Osteocyte (in vitro differentiated cells): ENCODE measurements at regions not wholly inside any gene's neighbourhood (a gene's known extent, or its start where the extent isn't known, plus 50 kb on each side); places are given as distances from the start of the nearest gene placed in this dataset.

ENCODE experiments used
- DNase-seq: peaks from one replicate; pipeline ENCODE4 v3.0.0; 2021; ENCODE audit warnings: mixed read lengths; ENCODE audit not compliant: unreplicated experiment; ENCODE audit errors: extremely low spot score
- H3K27ac Mint-ChIP-seq: one replicate; pipeline ENCODE4 v1.8.0; 2021; ENCODE audit warnings: mild to moderate bottlenecking, mixed read lengths; ENCODE audit not compliant: unreplicated experiment
- H3K27me3 Mint-ChIP-seq: one replicate; pipeline ENCODE4 v1.8.0; 2021; ENCODE audit warnings: mixed read lengths; ENCODE audit not compliant: unreplicated experiment
- H3K36me3 Mint-ChIP-seq: one replicate; pipeline ENCODE4 v1.8.0; 2021; ENCODE audit warnings: mixed read lengths; ENCODE audit not compliant: unreplicated experiment
- H3K4me1 Mint-ChIP-seq: one replicate; pipeline ENCODE4 v1.8.0; 2021; ENCODE audit warnings: mixed read lengths; ENCODE audit not compliant: unreplicated experiment
- H3K4me3 Mint-ChIP-seq: one replicate; pipeline ENCODE4 v1.8.0; 2021; ENCODE audit warnings: mild to moderate bottlenecking, moderate library complexity, mixed read lengths; ENCODE audit not compliant: unreplicated experiment
- H3K9me3 Mint-ChIP-seq: one replicate; pipeline ENCODE4 v1.8.0; 2021; ENCODE audit warnings: mixed read lengths; ENCODE audit not compliant: unreplicated experiment
- TF ChIP-seq, protein P1 (sequence below): fragments of 200-600 bp; sonication (generic); IDR thresholded peaks from 2 replicates; pipeline ENCODE4 v1.5.0; 2021; ENCODE audit warnings: antibody characterized with exemption, mild to moderate bottlenecking, moderate library complexity

GRCh38 chr6:51019806-51020205 lies 201.1 kb downstream of the TFAP2B start:
- Mint-ChIP-seq H3K27me3 (no peaks in the 10 kb centered on the region), H3K36me3 (no peaks in the 10 kb centered on the region), H3K4me1 (peaks cover 22% of the 10 kb centered on the region), H3K27ac (no peak overlapping the region), H3K9me3 (no peaks in the 10 kb centered on the region), H3K4me3 (no peak overlapping the region)
- DNase-seq, result no peak
- TF ChIP-seq, protein P1, sequence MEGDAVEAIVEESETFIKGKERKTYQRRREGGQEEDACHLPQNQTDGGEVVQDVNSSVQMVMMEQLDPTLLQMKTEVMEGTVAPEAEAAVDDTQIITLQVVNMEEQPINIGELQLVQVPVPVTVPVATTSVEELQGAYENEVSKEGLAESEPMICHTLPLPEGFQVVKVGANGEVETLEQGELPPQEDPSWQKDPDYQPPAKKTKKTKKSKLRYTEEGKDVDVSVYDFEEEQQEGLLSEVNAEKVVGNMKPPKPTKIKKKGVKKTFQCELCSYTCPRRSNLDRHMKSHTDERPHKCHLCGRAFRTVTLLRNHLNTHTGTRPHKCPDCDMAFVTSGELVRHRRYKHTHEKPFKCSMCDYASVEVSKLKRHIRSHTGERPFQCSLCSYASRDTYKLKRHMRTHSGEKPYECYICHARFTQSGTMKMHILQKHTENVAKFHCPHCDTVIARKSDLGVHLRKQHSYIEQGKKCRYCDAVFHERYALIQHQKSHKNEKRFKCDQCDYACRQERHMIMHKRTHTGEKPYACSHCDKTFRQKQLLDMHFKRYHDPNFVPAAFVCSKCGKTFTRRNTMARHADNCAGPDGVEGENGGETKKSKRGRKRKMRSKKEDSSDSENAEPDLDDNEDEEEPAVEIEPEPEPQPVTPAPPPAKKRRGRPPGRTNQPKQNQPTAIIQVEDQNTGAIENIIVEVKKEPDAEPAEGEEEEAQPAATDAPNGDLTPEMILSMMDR, result no peak

- peaks cover 28% of the 10 kb centered on the region for H3K4me1 Mint-ChIP-seq
- H3K27ac Mint-ChIP-seq, result peak overlapping the region; percentile 68
- H3K9me3 Mint-ChIP-seq, result peaks cover under 1% of the 10 kb centered on the region
- no peaks in the 10 kb centered on the region for H3K27me3 Mint-ChIP-seq
- TF ChIP-seq, protein P1, result no peak
- H3K36me3 Mint-ChIP-seq, result no peaks in the 10 kb centered on the region
- no peak for DNase-seq
- H3K4me3 Mint-ChIP-seq, result no peak overlapping the region
Measured at GRCh38 chr6:51021171-51021570, 202.5 kb downstream of the TFAP2B start.

DNA sequence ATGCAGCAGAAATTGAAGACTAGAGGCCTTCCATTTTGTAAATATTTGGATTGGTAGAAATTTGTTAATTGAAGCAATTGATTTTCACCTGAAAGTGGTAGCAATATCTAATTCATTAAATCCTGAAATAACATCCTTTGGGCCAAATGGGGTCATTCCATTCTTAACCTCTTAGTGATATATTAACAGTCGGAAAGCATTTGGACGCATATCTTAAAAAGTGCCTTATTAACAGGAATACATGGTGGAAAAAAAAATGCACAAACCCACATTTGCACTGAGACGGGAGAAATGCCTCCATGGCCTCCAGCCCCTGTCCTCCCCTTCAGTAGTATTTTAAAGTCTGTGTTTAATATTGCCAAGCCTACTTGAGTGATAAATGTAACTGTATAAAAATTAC lies 205.5 kb downstream of the TFAP2B start:
- no peaks in the 10 kb centered on the region for H3K36me3 Mint-ChIP-seq
- no peak overlapping the region for H3K4me3 Mint-ChIP-seq
- H3K4me1 Mint-ChIP-seq, result peaks cover 51% of the 10 kb centered on the region
- H3K27ac Mint-ChIP-seq, result no peak overlapping the region
- H3K27me3 Mint-ChIP-seq, result no peaks in the 10 kb centered on the region
- no peak for DNase-seq
- TF ChIP-seq, protein P1, result no peak
- H3K9me3 Mint-ChIP-seq, result peaks cover 4% of the 10 kb centered on the region

GRCh38 chr6:51025082-51025777 lies 206.6 kb downstream of the TFAP2B start:
- H3K27me3 Mint-ChIP-seq, result no peaks in the 10 kb centered on the region
- H3K9me3 Mint-ChIP-seq, result peaks cover 7% of the 10 kb centered on the region
- no peak for DNase-seq

DNA sequence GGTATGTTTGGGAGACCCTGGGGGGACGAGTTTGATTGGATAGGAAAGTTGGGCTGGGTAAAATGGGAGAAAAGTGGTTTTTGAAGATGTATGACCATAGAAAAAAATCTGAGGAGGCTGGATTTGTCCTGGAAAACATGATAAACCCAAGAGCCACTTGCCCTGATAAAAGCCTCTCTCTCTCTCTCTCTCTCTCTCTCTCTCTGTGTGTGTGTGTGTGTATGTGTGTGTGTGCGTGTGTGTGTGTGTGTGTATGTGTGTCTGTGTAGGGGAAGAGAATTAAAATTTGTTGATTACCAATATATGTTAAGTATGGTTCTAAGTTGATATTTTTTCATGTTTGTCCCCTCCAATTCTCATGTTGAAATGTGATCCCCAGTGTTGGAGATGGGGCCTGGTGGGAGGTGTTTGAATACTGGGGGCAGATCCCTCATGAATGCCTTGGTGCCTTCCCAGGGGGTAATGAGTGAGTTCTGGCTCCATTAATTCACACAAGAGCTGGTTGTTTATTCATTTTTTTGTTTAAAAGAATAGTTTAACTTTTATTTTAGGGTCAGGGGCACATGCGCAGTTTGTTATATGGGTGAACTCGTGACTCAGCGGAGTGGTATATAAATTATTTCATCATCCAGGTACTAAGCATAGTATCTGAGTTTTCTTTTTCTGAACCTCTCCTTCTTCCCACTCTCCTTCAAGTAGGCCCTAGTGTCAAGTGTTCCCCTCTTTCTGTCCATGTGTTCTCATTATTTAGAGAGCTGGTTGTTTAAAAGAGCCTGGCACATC lies 208.8 kb downstream of the TFAP2B start:
- no peaks in the 10 kb centered on the region for H3K27me3 Mint-ChIP-seq
- H3K4me3 Mint-ChIP-seq, result no peak overlapping the region
- H3K36me3 Mint-ChIP-seq, result no peaks in the 10 kb centered on the region
- TF ChIP-seq, protein P1, result no peak
- peak overlapping the region; percentile 77 for H3K27ac Mint-ChIP-seq
- DNase-seq, result no peak
- peaks cover 9% of the 10 kb centered on the region for H3K9me3 Mint-ChIP-seq
- H3K4me1 Mint-ChIP-seq, result peaks cover 46% of the 10 kb centered on the region

More at GRCh38 chr6:51025082-51025777, 206.6 kb downstream of the TFAP2B start:
- no peak overlapping the region for H3K4me3 Mint-ChIP-seq
- TF ChIP-seq, protein P1, result no peak
- H3K36me3 Mint-ChIP-seq, result no peaks in the 10 kb centered on the region
- no peak overlapping the region for H3K27ac Mint-ChIP-seq
- peaks cover 57% of the 10 kb centered on the region for H3K4me1 Mint-ChIP-seq
